GM12878 (cell line): ENCODE measurements at regions not wholly inside any gene's neighbourhood (a gene's known extent, or its start where the extent isn't known, plus 50 kb on each side); places are given as distances from the start of the nearest gene placed in this dataset.

Experiments
- ATAC-seq: fragments of 200-7000 bp; cut with Tn5 transposase; 3 replicates; pipeline ENCODE4 v1.9.1; 2020; ENCODE audit warnings: mild to moderate bottlenecking, moderate library complexity
- BruUV-seq: library from RNA; stranded (reverse); fragments of 400-500 nt; replicated peaks from 2 replicates; lab custom pipeline; 2021; lab: Mats Ljungman, UMichigan
- CTCF ChIA-PET: fragments of 300-600 bp; sonication (Branson Sonifier 250); formaldehyde crosslinking; extraction: SDS; loops from one replicate; lab custom pipeline; 2021; ENCODE audit warnings: inconsistent platforms; lab: Yijun Ruan, JAX
- POLR2A ChIA-PET: fragments of 350-600 bp; formaldehyde crosslinking; extraction: SDS; loops from one replicate; lab custom pipeline; 2021; ENCODE audit warnings: inconsistent platforms; lab: Charles Lee
- RAD21 ChIA-PET: fragments of 300-600 bp; sonication (Branson Sonifier 250); formaldehyde crosslinking; loops from one replicate; lab custom pipeline; 2023; ENCODE audit warnings: antibody characterized with exemption; ENCODE audit not compliant: unreplicated experiment; lab: Charles Lee
- SMC1A ChIA-PET: fragments of 300-600 bp; sonication (Branson Sonifier 250); formaldehyde crosslinking; loops from one replicate; lab custom pipeline; 2023; ENCODE audit not compliant: unreplicated experiment, uncharacterized antibody; lab: Charles Lee
- DNase-seq: peaks from one replicate; pipeline ENCODE4 v3.0.0-alpha.2; 2011; ENCODE audit warnings: low read depth, low spot score
- FAIRE-seq: peaks from 3 replicates; lab custom pipeline; 2011; peaks lifted over from hg19 to GRCh38; lab: Jason Lieb, UNC
- H2AFZ ChIP-seq: 2 replicates; pipeline ENCODE4 v1.6.0; 2011; ENCODE audit warnings: low read depth, low read length, control low read depth; ENCODE audit not compliant: control insufficient read depth
- H3K27ac ChIP-seq: 2 replicates; pipeline ENCODE4 v1.5.1; 2011; ENCODE audit warnings: control low read depth; ENCODE audit not compliant: control insufficient read depth, insufficient read depth
- H3K27me3 ChIP-seq, 2 experiments: replicated peaks in 1 of 2; 2 replicates each; pipeline versions ENCODE4 v1.6.0 to v1.6.1; 2011; ENCODE audit warnings: low read length in 1 of 2; ENCODE audit not compliant: control insufficient read depth in 2 of 2, insufficient read depth in 2 of 2
- H3K36me3 ChIP-seq, 2 experiments: 2 replicates each; pipeline ENCODE4 v1.5.1; 2011; ENCODE audit warnings: low read length in 1 of 2; ENCODE audit not compliant: control insufficient read depth in 2 of 2, insufficient read depth in 2 of 2
- H3K4me1 ChIP-seq: 2 replicates; pipeline ENCODE4 v1.6.1; 2011; ENCODE audit warnings: mild to moderate bottlenecking, low read length, moderate library complexity, mixed read lengths; ENCODE audit not compliant: control insufficient read depth, insufficient read depth
- H3K4me2 ChIP-seq: 2 replicates; pipeline ENCODE4 v1.6.0; 2011; ENCODE audit warnings: control low read depth; ENCODE audit not compliant: control insufficient read depth, insufficient read depth
- H3K4me3 ChIP-seq: fragments of 200-600 bp; sonication (generic); 2 replicates; pipeline ENCODE4 v1.5.1; 2016
- H3K79me2 ChIP-seq: 2 replicates; pipeline ENCODE4 v1.6.0; 2011; ENCODE audit warnings: low read length; ENCODE audit not compliant: control insufficient read depth, insufficient read depth
- H3K9ac ChIP-seq: 2 replicates; pipeline ENCODE4 v1.8.0; 2011; ENCODE audit warnings: low read length, control low read depth, mixed read lengths; ENCODE audit not compliant: control insufficient read depth, insufficient read depth
- H3K9me3 ChIP-seq: replicated peaks from 3 replicates; pipeline ENCODE4 v1.5.1; 2011; ENCODE audit warnings: mild to moderate bottlenecking, low read length; ENCODE audit not compliant: control insufficient read depth, insufficient read depth
- H4K20me1 ChIP-seq: 2 replicates; pipeline ENCODE4 v1.6.0; 2011; ENCODE audit not compliant: control insufficient read depth, insufficient read depth
- BMI1 ChIP-seq: fragments of 450-650 bp; IDR thresholded peaks from 2 replicates; pipeline ENCODE4 v1.6.1; 2016; ENCODE audit warnings: mild to moderate bottlenecking, moderate library complexity, borderline replicate concordance
- CTCF ChIP-seq, 3 experiments: IDR thresholded peaks in 2 of 3; conservative IDR thresholded peaks in 1 of 3; 2 replicates each; pipeline ENCODE4 v1.5.1; 2011; ENCODE audit warnings: low read depth in 3 of 3, low read length in 3 of 3, mild to moderate bottlenecking in 3 of 3, control low read depth in 2 of 3, moderate library complexity in 2 of 3, inconsistent platforms in 1 of 3, mixed read lengths in 1 of 3; ENCODE audit not compliant: control insufficient read depth in 2 of 3, insufficient read depth in 1 of 3; ENCODE audit errors: extremely low read depth in 1 of 3
- IRF3 ChIP-seq: fragments of 450-650 bp; IDR thresholded peaks from 2 replicates; pipeline ENCODE4 v1.6.1; 2014; ENCODE audit warnings: mild to moderate bottlenecking
- MYC ChIP-seq: IDR thresholded peaks from 2 replicates; pipeline ENCODE4 v1.6.1; 2011; ENCODE audit warnings: mild to moderate bottlenecking, low read length, moderate library complexity, inconsistent platforms; ENCODE audit not compliant: insufficient read depth, insufficient replicate concordance, insufficient read length, severe bottlenecking
- RELA ChIP-seq: fragments of 450-650 bp; IDR thresholded peaks from 2 replicates; pipeline ENCODE4 v1.8.0; 2014; ENCODE audit warnings: borderline replicate concordance; ENCODE audit not compliant: partially characterized antibody
- SUZ12 ChIP-seq: fragments of 200-600 bp; sonication (generic); IDR thresholded peaks from one replicate; pipeline ENCODE4 v1.6.1; 2018; ENCODE audit warnings: antibody characterized with exemption, mild to moderate bottlenecking; ENCODE audit not compliant: unreplicated experiment
- WGBS: methylation state at CpG from one replicate; pipeline ENCODE4 v1.1.6; 2016; ENCODE audit warnings: low lambda C conversion rate; ENCODE audit not compliant: insufficient replicate concordance, insufficient coverage; ENCODE audit errors: missing lambda C conversion rate; 5-methylcytosine and 5-hydroxymethylcytosine counted together
- in situ Hi-C: fragments of 300-500 bp; cut with MboI; formaldehyde crosslinking; loops from 9 replicates; pipeline ENCODE4 v1.14.3; 2018; ENCODE audit warnings: mixed read lengths
- intact Hi-C: fragments of 100-400 bp; cut with micrococcal nuclease; formaldehyde crosslinking; loops from one replicate; pipeline ENCODE4 v1.14.2; 2022; ENCODE audit not compliant: unreplicated experiment
- TF ChIP-seq, protein P1 (sequence below): fragments of 450-650 bp; IDR thresholded peaks from 2 replicates; pipeline ENCODE4 v1.6.1; 2017; ENCODE audit warnings: mild to moderate bottlenecking, low read depth, inconsistent platforms; ENCODE audit not compliant: poor library complexity, severe bottlenecking

- intact Hi-C loops (no loop called here), in situ Hi-C loops (no loop called here)
- SMC1A ChIA-PET: no interaction called here
- RAD21 ChIA-PET: no interaction called here
- Histone ChIP-seq H3K4me1 (no peaks in the 10 kb centered on the region), H3K79me2 (no peaks in the 10 kb centered on the region), H3K4me2 (no peak overlapping the region), H4K20me1 (no peaks in the 10 kb centered on the region), H3K9me3 (no peaks in the 10 kb centered on the region), H3K4me3 (no peak overlapping the region), H3K9ac (no peak overlapping the region), H2AFZ (no peak overlapping the region), H3K27me3 (peaks cover 0 to 3% of the 10 kb centered on the region in 2 experiments; a peak in 1 of 4 replicates), H3K27ac (no peak overlapping the region), H3K36me3 (no peaks in the 10 kb centered on the region)
- 21% methylated on average over 4 of the region's 4 CpGs for WGBS
- POLR2A ChIA-PET: no interaction called here
- FAIRE-seq (no peak), ATAC-seq (no peak), DNase-seq (no peak)
- TF ChIP-seq, protein P1, sequence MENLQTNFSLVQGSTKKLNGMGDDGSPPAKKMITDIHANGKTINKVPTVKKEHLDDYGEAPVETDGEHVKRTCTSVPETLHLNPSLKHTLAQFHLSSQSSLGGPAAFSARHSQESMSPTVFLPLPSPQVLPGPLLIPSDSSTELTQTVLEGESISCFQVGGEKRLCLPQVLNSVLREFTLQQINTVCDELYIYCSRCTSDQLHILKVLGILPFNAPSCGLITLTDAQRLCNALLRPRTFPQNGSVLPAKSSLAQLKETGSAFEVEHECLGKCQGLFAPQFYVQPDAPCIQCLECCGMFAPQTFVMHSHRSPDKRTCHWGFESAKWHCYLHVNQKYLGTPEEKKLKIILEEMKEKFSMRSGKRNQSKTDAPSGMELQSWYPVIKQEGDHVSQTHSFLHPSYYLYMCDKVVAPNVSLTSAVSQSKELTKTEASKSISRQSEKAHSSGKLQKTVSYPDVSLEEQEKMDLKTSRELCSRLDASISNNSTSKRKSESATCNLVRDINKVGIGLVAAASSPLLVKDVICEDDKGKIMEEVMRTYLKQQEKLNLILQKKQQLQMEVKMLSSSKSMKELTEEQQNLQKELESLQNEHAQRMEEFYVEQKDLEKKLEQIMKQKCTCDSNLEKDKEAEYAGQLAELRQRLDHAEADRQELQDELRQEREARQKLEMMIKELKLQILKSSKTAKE: no peak
- no peak for TF ChIP-seq SUZ12
- CTCF ChIA-PET: no interaction called here
- no TSS peak for BruUV-seq
Measured at GRCh38 chr12:107480836-107481608, 204.6 kb upstream of the PWP1 start.

GRCh38 chr12:107484230-107484629 is 201.4 kb upstream of the PWP1 start:
- 92% methylated on average over 3 of the region's 3 CpGs for WGBS
- no peak overlapping the region for H3K4me2 ChIP-seq
- SMC1A ChIA-PET: no interaction called here
- DNase-seq (no peak), ATAC-seq (no peak), FAIRE-seq (no peak)
- POLR2A ChIA-PET: no interaction called here
- H3K27me3 ChIP-seq: no peaks in the 10 kb centered on the region
- H4K20me1 ChIP-seq: no peaks in the 10 kb centered on the region
- no peaks in the 10 kb centered on the region for H3K79me2 ChIP-seq
- RAD21 ChIA-PET: no interaction called here
- no peaks in the 10 kb centered on the region for H3K4me1 ChIP-seq
- H2AFZ ChIP-seq: no peak overlapping the region
- no peak overlapping the region for H3K27ac ChIP-seq
- in situ Hi-C loops (no loop called here), intact Hi-C loops (no loop called here)
- H3K9me3 ChIP-seq: no peaks in the 10 kb centered on the region
- H3K9ac ChIP-seq: no peak overlapping the region
- no TSS peak for BruUV-seq
- no peak overlapping the region for H3K4me3 ChIP-seq
- CTCF ChIA-PET: no interaction called here
- H3K36me3 ChIP-seq: no peaks in the 10 kb centered on the region
- TF ChIP-seq IRF3: no peak
- no peak for TF ChIP-seq CTCF (IDR thresholded peaks at IDR 0.05 in 2 of 3, conservative IDR thresholded peaks at IDR 0.05 in 1 of 3; ENCODE audit: control insufficient read depth in 2 of 3, extremely low read depth in 1 of 3, insufficient read depth in 1 of 3, low read depth in 3 of 3, low read length in 3 of 3)
- TF ChIP-seq MYC: no peak
- TF ChIP-seq BMI1: no peak
- TF ChIP-seq RELA: no peak
